SH-SY5Y (cell line): ENCODE measurements at regions not wholly inside any gene's neighbourhood (a gene's known extent, or its start where the extent isn't known, plus 50 kb on each side); places are given as distances from the start of the nearest gene placed in this dataset.

Experiments used
- GATA2 ChIP-seq: IDR thresholded peaks from 2 replicates; pipeline ENCODE4 v1.6.1; 2011; ENCODE audit warnings: mild to moderate bottlenecking, low read depth, low read length
- GATA3 ChIP-seq: IDR thresholded peaks from 2 replicates; pipeline ENCODE4 v1.6.1; 2011; ENCODE audit warnings: low read depth, mild to moderate bottlenecking, low read length, moderate library complexity

GRCh38 chr12:107844312-107844921, 69.9 kb downstream of the ASCL4 start:
- TF ChIP-seq GATA2 (no peak), GATA3 (no peak)
